ENCODE measurements at regions not wholly inside any gene's neighbourhood (a gene's known extent, or its start where the extent isn't known, plus 50 kb on each side); places are given as distances from the start of the nearest gene placed in this dataset.
"Not testable (repeated sequence)": the region's sequence is repeated elsewhere in the genome, so short reads cannot be mapped to it uniquely, and the experiment has no call there.

DNA sequence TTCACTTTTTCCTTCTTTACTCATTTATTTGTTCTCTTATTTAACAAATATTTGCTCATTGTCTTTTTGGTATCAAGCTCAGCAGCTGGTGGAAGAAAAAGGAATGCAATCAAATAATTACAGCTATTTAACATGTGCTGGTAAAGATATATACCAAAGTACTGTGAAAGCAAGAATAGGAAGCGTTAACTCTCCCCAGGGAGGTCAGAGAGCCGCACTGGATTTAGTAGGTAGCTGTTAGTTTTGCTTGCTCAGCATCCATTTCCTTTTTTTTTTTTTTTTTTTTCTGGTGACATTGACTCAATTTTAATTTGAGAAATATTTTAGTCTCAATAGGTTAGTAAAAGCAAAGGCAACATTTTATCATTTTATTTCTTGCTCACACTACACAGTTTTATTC, 308.5 kb upstream of the MDFIC2 start:
- no peak for DNase-seq

DNA sequence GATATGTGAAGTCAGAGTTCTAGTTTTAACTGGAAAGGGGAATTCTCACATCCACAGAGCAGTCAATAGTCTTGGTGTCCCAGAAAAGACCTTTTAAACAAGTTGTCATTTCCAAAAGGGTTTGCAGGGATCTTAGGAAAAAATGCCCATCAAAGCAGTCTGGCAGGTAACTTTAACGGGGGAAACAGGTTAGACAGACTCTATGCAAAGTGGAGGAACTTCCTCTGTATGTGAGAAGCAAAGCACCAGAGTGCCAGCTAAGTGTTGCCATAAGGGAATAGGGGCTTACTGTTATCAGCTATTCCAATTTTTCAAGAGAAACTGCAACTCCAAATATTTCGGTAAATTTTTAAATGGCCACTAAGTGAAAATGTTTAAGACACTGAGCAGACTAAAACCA, 307.9 kb upstream of the MDFIC2 start:
- no peak for DNase-seq

DNA sequence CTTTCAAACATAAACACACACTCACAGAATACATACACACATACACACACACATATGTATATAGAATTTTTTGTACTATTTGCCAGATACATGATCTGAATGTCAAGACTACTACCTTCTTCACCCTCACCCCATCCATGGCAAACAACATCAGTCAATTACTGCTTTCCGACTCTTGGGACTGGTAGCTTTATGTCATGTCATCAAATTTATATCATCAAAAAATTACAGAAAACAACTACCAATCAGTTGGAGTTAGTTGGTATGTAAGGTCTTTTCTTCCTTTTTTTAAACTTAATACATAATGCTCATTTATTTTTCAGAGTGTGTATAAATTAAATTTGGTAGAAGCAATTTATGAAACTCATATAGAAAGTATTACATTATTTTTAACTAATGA, 305.7 kb upstream of the MDFIC2 start:
- DNase-seq = no peak

DNA sequence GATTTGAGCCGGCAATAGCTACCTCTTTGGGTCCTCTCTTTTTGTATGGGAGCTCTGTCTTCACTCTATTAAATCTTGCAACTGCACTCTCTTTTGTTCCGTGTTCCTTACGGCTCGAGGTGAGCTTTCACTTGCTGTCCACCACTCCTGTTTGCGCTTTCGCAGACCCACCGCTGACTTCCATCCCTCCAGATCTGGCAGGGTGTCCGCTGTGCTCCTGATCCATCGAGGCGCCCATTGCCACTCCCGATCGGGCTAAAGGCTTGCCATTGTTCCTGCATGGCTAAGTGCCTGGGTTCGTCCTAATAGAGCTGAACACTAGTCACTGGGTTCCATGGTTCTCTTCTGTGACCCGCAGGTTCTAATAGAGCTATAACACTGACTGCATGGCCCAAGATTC, 304.9 kb upstream of the MDFIC2 start:
- not testable (repeated sequence) for DNase-seq

DNA sequence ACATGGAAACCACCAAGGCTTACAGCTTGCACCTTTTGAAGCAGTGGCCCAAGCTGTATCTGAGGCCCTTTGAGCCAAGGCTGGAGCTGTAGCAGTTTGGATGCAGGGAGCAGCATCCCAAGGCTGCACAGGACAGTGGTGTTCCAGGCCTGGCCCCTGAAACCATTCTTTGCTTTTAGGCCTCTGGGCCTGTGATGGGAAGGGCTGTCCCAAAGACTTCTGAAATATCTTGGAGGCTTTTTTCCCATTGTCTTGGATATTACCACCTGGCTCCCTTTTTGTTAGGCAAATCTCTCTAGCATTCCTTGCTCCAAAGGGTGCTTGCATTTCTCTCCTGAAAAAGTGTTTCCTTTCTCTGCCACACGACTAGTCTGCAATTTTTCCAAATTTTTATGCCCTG, 302.8 kb upstream of the MDFIC2 start:
- no peak for DNase-seq

DNA sequence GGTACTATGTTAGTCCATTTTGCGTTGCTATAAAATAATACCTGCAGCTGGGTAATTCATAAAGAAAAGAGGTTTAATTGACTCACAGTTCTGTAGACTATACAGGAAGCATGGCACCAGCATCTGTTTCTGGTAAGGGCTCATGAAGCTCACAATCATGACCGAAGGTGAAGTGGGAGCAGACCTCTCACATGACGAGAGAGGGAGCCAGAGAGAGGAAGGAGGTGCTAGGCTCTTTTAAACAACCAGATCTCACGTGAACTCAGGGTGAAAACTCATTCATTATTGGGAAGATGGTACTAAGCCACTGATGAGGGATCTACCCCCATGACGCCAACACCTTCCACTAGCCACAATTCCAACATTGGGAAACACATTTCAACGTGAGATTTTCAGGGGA, 301.7 kb upstream of the MDFIC2 start:
- DNase-seq = no peak

DNA sequence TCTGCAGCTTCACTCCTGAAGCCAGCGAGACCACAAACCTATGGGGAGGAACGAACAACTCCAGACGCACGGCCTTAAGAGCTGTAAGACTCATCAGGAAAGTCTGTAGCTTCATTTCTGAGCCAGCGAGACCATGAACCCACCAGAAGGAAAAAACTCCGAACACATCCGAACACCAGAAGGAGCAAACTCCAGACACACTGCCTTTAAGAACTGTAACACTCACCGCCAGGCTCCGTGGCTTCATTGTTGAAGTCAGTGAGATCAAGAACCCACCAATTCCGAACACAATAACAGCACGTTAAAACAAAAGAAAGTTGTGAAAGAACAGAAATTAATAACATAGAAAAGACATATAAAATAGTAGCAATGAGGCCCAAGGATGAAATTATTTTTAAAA, 300.5 kb upstream of the MDFIC2 start:
- DNase-seq = no peak

DNA sequence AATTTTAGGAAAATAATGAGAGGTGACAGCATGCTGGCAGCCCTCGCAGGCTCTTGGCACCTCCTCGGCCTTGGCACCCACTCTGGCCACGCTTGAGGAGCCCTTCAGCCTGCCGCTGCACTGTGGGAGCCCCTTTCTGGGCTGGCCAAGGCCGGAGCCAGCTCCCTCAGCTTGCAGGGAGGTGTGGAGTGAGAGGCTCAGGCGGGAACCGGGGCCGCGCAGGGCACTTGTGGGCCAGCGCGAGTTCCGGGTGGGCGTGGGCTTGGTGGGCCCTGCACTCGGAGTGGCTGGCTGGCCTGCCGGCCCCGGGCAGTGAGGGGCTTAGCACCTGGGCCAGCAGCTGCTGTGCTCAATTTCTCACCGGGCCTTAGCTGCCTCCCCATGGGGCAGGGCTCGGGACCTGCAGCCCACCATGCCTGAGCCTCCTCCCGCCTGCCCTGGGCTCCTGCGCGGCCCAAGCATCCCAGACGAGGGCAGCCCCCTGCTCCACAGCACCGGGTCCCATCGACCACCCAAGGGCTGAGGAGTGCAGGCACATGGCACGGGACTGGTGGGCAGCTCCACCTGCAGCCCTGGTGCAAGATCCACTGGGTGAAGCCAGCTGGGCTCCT, 299.3 kb upstream of the MDFIC2 start:
- not testable (repeated sequence) for DNase-seq

DNA sequence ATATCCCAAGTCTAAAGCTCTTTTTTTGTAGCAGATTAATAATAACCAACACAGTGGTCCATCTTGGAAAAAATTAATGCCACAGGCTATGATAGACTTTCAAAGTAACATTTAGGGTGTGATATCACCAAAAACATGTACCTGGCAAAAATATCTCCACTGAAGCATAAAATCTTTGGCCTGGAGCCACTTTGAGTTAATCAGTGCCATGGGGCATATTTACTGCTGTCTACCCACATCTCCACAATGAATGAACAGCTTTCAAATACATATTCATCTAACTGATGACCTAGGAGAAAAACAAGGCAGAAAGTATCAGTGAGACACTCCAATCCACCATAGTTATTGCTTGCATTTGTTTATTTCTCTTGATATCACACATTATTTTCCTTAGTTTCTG, 296.0 kb upstream of the MDFIC2 start:
- no peak for DNase-seq

DNA sequence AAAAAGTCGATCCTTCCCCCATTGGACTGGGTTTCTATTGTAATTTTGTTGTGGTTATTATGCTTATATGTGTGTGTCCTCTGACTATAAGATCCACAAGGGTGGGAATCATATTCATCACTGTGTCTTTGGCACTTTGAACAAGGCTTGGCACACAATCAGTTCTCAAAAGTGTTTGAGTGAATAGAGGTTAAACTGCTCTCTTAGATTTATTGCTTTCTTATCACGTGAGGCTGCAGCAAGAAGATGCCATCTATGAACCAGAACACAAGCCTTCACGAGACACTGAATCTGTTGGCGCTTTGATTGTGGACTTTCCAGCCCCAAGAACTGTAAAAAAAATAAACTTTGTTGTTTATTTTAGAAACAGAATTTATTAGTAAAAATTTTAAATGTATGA, 295.0 kb upstream of the MDFIC2 start:
- no peak for DNase-seq

DNA sequence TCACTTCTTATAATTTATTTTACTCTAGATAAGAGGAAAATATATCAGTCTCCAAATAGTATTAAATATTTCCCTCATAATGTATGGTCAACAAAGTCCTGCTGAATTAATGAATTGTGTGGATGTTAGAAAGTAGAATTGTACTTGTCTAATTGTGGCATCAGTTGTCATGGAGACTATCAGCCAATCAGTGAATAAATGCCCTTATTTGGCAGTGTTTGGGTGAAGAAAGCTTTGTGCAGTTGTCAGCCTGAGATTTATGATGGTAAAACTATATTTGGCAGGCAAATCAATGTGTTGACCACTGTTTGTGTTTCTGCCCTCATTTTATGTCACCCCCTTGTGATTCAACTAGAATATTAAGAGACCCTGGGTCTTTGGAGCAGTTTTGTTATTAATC, 293.6 kb upstream of the MDFIC2 start:
- DNase-seq = no peak

DNA sequence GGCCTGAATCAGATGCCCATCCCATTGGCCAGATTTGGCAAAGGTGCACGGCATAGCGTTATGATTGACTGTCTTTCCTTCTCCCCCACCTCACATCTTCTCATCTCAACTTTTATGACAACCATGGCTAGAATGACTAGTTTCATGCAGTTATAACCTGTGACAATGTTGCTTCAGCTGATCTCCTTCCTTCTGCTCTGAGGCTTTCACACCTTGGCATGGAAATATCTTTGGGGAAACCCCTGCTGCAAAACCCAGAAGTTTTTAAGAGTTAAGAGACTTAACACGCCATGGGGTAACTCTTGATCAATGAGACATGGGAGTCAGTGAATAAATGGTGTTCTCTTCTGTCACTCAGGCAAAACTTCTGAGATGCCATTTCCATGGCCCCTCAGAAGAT, 290.7 kb upstream of the MDFIC2 start:
- DNase-seq = no peak

DNA sequence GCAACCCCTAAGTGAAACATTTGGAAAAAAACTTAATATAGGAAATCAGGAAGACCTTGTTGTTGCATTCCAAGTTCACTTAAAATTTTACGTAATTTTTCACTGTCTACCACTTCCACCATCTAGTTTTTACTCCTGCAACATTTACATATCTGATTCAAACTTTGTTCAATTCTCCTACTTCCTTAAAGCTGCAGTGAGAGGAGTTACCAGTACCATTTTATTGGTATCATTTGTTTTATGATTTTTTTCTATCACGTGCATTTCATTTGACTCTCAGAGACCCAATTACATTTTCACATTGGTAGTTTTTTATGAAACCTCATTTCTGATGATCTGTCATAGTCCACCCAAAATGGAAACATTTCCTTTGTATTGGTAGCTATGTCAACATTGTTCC, 284.9 kb upstream of the MDFIC2 start:
- no peak for DNase-seq

DNA sequence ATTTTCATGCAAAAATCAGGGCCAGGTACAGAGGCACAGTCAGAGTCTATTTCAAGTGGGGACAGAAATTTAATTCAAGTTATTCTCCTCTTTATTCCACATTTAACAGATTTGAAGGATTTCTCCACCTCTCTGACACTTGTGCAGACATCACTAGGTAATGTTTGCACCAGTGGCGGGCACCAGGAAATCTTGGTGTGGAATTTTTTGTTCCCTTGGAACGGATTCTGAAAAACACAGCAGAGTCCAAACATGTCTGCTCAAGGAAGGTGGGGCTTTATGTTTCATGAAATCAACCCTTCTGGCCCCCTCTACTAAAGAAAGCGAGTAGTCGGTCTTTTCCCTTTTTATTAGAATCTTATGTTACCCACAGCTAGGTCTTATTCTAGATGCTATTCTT, 271.2 kb upstream of the MDFIC2 start:
- no peak for DNase-seq

DNA sequence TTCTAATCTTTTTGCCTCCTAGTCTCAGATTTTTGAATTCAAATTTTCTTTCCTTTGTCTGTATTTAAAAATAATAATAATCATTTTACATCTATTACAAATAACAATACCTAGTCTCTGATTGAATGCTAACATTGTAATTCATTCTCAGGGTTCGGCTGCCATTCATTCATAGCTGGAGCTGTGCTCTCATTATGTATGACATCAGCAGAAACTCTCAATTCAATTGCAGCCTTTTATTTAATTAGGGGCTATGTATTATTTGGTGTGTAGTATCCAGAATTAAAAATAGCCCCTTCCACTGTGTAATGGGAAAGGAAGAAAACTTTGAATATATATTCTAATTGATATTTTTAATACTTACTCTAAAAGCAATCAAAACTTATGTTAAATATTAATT, 270.4 kb upstream of the MDFIC2 start:
- DNase-seq = no peak

DNA sequence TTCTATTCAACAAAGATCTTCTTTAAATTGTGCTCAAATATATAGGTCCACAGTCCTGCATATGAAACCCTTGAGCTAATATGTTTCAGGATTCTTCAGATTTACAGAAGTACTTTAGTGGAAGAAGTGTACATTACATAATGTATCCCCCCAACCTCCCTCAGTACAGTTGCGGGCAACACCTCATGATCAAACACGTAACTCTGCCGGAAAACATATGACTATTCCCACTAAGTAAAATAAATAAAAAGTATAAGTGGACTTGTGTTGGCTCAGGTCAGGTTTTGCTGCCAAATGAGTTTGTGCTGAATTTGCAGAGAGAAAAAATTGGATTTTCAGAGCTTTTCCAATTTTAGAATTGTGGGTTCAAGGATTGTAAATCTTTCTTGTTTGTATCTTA, 267.6 kb upstream of the MDFIC2 start:
- DNase-seq = no peak

DNA sequence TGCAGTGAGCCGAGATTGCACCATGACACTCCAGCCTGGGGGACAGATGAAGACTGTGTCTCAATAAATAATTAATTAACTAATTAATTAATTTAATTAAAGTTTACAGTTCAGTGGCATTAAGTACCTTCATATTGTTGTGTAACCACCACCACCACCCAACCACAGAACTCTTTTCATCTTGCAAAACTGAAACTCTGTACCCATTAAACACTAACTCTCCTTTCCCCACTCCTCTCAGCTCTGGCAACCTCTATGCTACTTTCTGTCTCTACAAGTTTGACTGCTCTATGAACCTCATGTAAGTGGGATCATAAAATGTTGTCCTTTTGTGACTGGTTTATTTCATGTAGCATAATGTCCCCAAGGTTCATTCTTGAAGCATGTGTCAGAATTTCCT, 259.3 kb upstream of the MDFIC2 start:
- DNase-seq = no peak

DNA sequence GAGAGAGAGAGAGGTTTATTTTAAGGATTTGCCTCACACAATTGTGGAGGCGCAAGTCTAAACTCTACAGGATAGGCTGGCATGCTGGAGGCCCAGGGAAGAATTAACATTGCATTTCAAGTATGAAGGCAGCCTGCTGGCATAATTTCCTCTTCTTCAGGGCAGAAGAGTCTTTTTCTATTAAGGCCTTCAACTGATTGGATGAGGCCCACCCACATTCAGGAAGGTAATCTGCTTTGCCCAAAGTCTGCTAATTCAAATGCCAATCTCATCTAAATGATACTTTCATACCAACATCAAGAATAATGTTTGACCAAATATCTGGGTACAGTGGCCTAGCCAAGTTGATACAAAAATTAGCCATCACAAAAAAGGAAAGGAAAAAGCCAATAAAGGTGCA, 258.1 kb upstream of the MDFIC2 start:
- DNase-seq = no peak

DNA sequence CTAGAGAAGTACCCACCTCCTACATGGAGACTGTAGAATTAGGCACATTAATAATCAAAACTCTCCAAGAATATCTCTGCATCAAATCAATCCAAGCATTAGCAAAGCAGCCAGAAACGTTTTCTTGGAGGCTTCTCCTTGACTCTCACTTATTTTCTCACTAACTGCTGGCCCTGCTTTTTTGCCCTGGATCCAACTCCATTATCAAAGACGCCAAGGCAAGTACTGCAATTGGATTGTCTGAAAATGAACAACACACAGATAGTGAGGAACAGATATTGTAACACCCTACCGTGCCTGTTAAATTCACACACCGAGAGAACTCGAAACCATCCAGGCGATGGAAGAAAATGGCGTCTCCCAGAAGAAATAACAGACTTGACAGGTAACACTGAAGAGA, 256.2 kb upstream of the MDFIC2 start:
- no peak for DNase-seq

DNA sequence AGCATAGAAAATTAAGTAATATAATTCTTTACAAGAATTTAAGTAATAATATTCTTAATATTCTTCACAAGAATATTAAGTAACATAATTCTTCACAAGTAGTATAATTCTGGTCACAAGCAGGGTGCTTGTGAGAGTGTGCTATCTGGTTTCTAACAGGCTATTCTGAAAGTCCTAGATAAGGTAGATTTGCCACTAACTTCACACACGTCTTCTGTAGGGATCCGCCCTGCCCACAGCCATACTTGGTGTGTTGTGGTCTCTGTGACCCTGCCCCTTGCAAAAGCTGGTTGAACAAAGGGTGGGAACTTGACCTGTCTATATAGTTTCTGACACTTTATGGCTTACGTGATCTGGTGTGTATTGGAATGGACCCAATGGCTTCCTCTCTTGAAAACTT, 253.4 kb upstream of the MDFIC2 start:
- no peak for DNase-seq

DNA sequence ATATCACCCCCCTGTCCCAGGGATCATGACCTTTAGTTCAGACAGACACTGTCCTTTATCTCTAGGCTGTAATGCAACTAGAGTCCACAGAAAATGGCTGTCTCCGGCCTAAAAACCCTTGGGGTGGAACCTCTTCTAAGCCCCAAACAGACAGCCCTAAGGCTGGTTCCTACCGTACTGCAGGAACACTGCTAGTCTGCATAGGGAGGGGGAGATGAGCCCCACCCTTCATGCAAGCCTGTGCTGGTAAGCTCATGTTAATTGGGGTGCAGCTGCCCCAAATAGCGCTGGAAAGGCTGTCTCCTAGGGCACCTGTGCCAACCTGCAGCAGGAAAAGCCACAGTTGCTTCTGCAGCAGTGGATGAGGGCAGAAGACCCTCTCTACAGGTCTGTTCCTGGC, 252.1 kb upstream of the MDFIC2 start:
- no peak for DNase-seq

DNA sequence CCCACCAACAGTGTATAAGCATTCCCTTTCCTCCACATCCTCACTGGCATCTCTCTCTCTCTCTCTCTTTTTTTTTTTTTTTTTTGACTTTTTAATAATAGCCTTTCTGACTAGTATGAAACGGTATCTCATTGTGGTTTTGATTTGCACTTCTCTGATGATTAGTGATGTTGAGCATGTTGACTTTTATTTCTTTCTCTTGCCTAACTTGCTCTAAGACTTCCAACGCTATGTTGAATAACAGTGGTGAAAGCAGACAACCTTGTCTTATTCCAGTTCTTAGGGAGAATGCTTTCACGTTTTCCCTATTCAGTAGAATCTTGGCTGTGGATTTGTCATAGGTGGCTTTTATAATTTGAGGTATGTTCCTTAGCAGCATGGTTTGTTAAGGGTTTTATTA, 249.4 kb upstream of the MDFIC2 start:
- DNase-seq = no peak

DNA sequence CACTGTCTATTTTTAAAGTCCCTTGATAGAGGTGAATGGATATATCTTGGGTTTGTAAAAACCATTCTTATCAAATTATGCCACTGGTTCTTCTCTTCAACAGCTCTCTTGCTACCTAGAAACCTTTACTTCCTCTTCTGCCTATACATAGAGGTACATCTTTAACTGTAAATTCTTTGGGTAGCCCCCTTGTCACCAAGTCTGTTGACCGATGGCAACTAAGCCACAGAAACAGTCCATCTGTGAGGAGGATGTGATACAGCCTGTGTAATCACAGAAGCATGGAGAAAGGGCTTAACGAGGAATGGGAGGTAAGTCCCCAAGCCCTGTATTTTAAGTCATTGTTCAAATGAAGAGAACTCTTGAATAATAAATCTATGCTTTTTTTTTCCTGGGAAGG, 246.5 kb upstream of the MDFIC2 start:
- no peak for DNase-seq

DNA sequence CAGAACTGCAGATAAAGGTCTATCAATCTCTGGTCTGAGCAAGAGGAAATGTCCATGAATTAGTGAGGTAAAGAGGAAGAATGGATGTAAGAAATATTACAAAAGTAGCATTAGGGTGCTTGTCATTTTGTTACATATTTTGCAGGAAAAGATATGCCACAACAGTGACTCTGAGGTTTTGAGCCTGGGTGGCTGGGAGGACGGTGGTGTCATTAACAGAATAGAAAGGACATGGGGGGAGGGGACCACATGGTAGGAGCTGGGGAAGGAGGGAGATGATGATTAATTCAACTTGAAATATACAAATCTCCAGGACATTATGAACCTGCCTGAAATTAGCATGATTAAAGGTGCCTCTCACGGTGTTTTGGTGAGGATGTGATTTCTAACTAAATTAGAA, 245.5 kb upstream of the MDFIC2 start:
- no peak for DNase-seq

DNA sequence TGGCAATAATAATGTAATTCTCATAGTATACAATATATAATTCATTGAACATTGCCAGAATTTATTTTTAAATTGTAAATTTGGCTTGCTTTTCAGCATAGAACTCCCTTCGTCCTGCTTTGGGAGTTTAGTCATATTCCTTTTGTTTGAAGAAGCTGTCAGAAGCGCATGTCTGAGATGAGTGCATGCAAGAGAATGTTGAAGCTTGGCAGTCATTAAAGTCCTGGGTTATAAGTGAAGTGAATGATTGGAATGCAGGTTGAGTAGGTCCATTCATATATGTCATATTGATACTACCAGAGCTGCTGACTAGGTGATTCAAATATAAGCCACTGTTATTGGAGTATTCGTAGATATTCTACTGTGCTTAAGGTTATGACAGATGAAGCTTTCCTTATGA, 243.6 kb upstream of the MDFIC2 start:
- DNase-seq = no peak

DNA sequence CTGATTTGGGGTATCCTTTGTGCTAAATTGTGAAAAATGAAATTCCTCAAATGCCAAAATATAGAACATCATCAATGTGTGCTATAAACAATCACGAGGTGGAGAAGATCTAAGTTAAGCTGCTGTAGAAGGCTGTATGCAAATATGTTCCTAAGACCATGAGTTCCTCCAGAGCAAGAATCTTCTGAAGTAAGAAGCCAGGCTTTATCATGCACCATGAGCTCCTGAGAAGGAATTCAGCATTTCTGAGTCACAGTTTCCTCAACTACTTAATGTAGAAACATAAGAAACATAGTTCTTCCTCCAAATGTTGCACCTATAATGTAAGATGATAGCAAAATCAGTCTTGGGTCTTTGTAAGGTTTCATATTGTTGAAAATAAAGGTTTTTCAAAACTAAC, 241.7 kb upstream of the MDFIC2 start:
- DNase-seq = no peak
